ENCODE measurements at regions not wholly inside any gene's neighbourhood (a gene's known extent, or its start where the extent isn't known, plus 50 kb on each side); places are given as distances from the start of the nearest gene placed in this dataset.

- Histone ChIP-seq H3K27me3 (replicated peaks in 2 of 5; ENCODE audit: control insufficient read depth in 4 of 5, insufficient read depth in 5 of 5, low read length in 4 of 5) (no peaks in the 10 kb centered on the region), H3K4me1 (ENCODE audit: control extremely low read depth in 1 of 4, control insufficient read depth in 4 of 4, insufficient read depth in 4 of 4, low read length in 3 of 4) (no peaks in the 10 kb centered on the region), H3K27ac (ENCODE audit: insufficient read depth in 1 of 2, low read depth in 1 of 2, low read length in 2 of 2, poor library complexity in 1 of 2, severe bottlenecking in 2 of 2) (no peak overlapping the region), H3K9me3 (ENCODE audit: control extremely low read depth in 1 of 5, control insufficient read depth in 4 of 5, insufficient read depth in 2 of 5, low read depth in 1 of 5, low read length in 4 of 5) (peaks cover 0 to 1% (median 0%) of the 10 kb centered on the region in 5 experiments), H3K4me3 (ENCODE audit: control insufficient read depth in 1 of 7, extremely low read depth in 1 of 7, insufficient read depth in 4 of 7, low read depth in 2 of 7, low read length in 6 of 7) (no peak overlapping the region), H3K36me3 (ENCODE audit: control insufficient read depth in 4 of 4, insufficient read depth in 4 of 4, low read length in 3 of 4) (no peaks in the 10 kb centered on the region)
- no peak for DNase-seq
- POLR2A ChIA-PET = no interaction called here
- CTCF ChIA-PET = no interaction called here
- no CpG with 5 or more reads among the region's 2 CpGs for WGBS (ENCODE audit: insufficient coverage)
Measured at GRCh38 chr3:182451871-182452270, 341.4 kb upstream of the ATP11B start.

DNA sequence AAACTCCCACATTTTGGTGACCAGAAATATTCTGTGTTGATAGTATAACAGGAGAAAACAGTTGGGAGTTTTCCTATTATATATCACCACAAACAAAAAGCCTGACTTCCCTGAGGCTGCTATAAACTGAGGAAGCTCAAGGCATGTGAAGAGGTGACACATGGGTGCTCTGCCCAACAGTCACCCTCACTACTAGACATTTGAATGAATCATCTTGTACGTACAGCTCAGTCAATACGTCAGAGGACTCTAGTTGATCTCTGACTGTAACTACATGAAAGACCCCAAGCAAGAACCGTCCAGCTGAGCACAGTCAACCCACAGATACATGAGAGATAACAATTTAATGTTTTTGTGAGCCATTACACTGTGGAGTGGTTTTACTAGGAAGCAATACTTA lies 338.3 kb upstream of the ATP11B start:
- ChIA-PET CTCF (no interaction called here), POLR2A (no interaction called here)
- H3K27ac ChIP-seq (ENCODE audit: insufficient read depth in 1 of 2, low read depth in 1 of 2, low read length in 2 of 2, poor library complexity in 1 of 2, severe bottlenecking in 2 of 2) = no peak overlapping the region
- H3K27me3 ChIP-seq (replicated peaks in 2 of 5; ENCODE audit: control insufficient read depth in 4 of 5, insufficient read depth in 5 of 5, low read length in 4 of 5) = no peaks in the 10 kb centered on the region
- no peak for DNase-seq
- WGBS (ENCODE audit: insufficient coverage) = 100% methylated on average over 2 of the region's 3 CpGs
- H3K9me3 ChIP-seq (ENCODE audit: control extremely low read depth in 1 of 5, control insufficient read depth in 4 of 5, insufficient read depth in 2 of 5, low read depth in 1 of 5, low read length in 4 of 5) = peaks cover 0 to 1% (median 0%) of the 10 kb centered on the region in 5 experiments
- no peak overlapping the region for H3K4me3 ChIP-seq (ENCODE audit: control insufficient read depth in 1 of 7, extremely low read depth in 1 of 7, insufficient read depth in 4 of 7, low read depth in 2 of 7, low read length in 6 of 7)
- H3K4me1 ChIP-seq (ENCODE audit: control extremely low read depth in 1 of 4, control insufficient read depth in 4 of 4, insufficient read depth in 4 of 4, low read length in 3 of 4) = no peaks in the 10 kb centered on the region
- no peaks in the 10 kb centered on the region for H3K36me3 ChIP-seq (ENCODE audit: control insufficient read depth in 4 of 4, insufficient read depth in 4 of 4, low read length in 3 of 4)

DNA sequence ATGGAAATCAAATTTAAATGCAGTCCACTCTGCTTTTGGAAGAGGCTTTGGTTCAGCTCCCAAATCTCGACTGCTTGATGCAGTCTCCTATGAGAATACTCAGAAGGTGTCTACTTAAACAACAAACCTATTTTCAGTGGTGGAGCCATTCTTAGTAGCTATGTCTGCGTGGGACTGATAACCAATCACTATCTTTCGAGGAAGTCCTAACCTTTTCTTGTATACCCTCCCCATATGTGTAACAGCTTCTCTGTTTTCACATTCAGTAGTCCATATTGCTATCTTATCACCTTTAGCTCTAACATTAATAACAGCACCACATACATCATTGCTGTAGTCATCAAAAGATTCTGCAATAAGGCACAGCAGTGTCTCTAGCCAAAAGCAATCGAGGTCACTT lies 333.0 kb upstream of the ATP11B start:
- Histone ChIP-seq H3K9me3 (ENCODE audit: control extremely low read depth in 1 of 5, control insufficient read depth in 4 of 5, insufficient read depth in 2 of 5, low read depth in 1 of 5, low read length in 4 of 5) (peaks cover 0 to 3% (median 0%) of the 10 kb centered on the region in 5 experiments), H3K27ac (ENCODE audit: insufficient read depth in 1 of 2, low read depth in 1 of 2, low read length in 2 of 2, poor library complexity in 1 of 2, severe bottlenecking in 2 of 2) (no peak overlapping the region), H3K4me1 (ENCODE audit: control extremely low read depth in 1 of 4, control insufficient read depth in 4 of 4, insufficient read depth in 4 of 4, low read length in 3 of 4) (no peaks in the 10 kb centered on the region), H3K4me3 (ENCODE audit: control insufficient read depth in 1 of 7, extremely low read depth in 1 of 7, insufficient read depth in 4 of 7, low read depth in 2 of 7, low read length in 6 of 7) (no peak overlapping the region), H3K27me3 (replicated peaks in 2 of 5; ENCODE audit: control insufficient read depth in 4 of 5, insufficient read depth in 5 of 5, low read length in 4 of 5) (no peaks in the 10 kb centered on the region), H3K36me3 (ENCODE audit: control insufficient read depth in 4 of 4, insufficient read depth in 4 of 4, low read length in 3 of 4) (no peaks in the 10 kb centered on the region)
- no peak for DNase-seq
- POLR2A ChIA-PET = no interaction called here
- CTCF ChIA-PET = interaction anchor here (1.1 kb wide), 1 partner anchor 98 kb away, joined by 3 read pairs; no protein-coding TSS in a partner anchor
- 90% methylated on average over 4 of the region's 4 CpGs for WGBS (ENCODE audit: insufficient coverage)

DNA sequence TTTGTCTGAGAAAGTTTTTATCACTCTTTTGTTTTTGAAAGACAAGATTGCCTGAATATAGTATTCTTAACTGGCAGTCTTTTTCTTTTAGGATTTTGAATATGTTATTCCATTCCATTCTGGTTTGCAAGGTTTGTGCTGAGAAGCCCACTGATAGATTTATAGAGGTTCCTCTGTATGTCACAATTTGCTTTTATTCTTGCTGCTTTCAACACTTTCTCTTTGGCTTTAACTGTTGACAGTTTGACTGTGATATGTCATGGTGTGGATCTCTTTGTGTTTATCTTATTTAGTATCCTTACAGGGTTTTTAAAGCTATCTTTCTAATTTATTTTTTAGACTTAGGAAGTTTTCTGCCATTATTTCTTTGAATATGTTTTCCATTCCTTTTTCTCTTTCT lies 331.2 kb upstream of the ATP11B start:
- H3K36me3 ChIP-seq (ENCODE audit: control insufficient read depth in 4 of 4, insufficient read depth in 4 of 4, low read length in 3 of 4) = no peaks in the 10 kb centered on the region
- no peak overlapping the region for H3K4me3 ChIP-seq (ENCODE audit: control insufficient read depth in 1 of 7, extremely low read depth in 1 of 7, insufficient read depth in 4 of 7, low read depth in 2 of 7, low read length in 6 of 7)
- H3K27me3 ChIP-seq (replicated peaks in 2 of 5; ENCODE audit: control insufficient read depth in 4 of 5, insufficient read depth in 5 of 5, low read length in 4 of 5) = no peaks in the 10 kb centered on the region
- no peak overlapping the region for H3K27ac ChIP-seq (ENCODE audit: insufficient read depth in 1 of 2, low read depth in 1 of 2, low read length in 2 of 2, poor library complexity in 1 of 2, severe bottlenecking in 2 of 2)
- DNase-seq = no peak
- H3K4me1 ChIP-seq (ENCODE audit: control extremely low read depth in 1 of 4, control insufficient read depth in 4 of 4, insufficient read depth in 4 of 4, low read length in 3 of 4) = no peaks in the 10 kb centered on the region
- CTCF ChIA-PET = no interaction called here
- POLR2A ChIA-PET = no interaction called here
- peaks cover 0 to 3% (median 0%) of the 10 kb centered on the region in 5 experiments for H3K9me3 ChIP-seq (ENCODE audit: control extremely low read depth in 1 of 5, control insufficient read depth in 4 of 5, insufficient read depth in 2 of 5, low read depth in 1 of 5, low read length in 4 of 5)

DNA sequence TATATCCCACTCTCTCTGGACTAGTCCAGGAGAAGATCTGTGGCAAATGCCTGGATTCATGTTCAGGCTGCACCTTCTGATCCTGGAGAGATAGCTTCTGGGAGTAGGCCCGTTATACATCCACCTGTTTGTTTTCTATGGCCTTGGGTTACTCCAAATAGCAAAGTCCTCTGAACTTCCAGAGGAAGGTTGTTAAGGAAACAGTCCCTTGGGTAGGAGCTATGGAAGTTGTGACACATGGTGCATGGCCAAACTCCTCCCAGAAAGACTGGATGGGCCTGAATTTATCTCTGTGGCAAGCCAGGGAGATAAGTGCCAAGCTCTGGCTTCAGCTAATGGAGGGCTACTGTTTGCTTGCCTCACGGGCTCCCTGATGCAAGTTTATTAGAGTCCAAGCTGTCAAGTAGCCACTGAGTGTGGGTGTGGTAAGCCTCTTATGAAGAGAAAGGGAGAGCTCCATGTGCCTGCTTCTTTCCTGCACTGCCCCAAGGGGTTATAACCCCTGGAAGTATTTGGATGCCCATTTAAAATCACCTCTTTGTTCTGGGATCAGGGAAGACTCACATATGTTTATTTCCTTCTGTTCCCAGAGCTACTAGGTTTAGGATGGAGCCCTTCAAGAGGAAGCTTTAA lies 328.7 kb upstream of the ATP11B start:
- POLR2A ChIA-PET = no interaction called here
- H3K4me3 ChIP-seq (ENCODE audit: control insufficient read depth in 1 of 7, extremely low read depth in 1 of 7, insufficient read depth in 4 of 7, low read depth in 2 of 7, low read length in 6 of 7) = no peak overlapping the region
- 50% methylated on average over 1 of the region's 2 CpGs for WGBS (ENCODE audit: insufficient coverage)
- CTCF ChIA-PET = interaction anchor here (1.6 kb wide), 1 partner anchor 14 kb away, joined by 4 read pairs; no protein-coding TSS in a partner anchor
- no peaks in the 10 kb centered on the region for H3K27me3 ChIP-seq (replicated peaks in 2 of 5; ENCODE audit: control insufficient read depth in 4 of 5, insufficient read depth in 5 of 5, low read length in 4 of 5)
- H3K9me3 ChIP-seq (ENCODE audit: control extremely low read depth in 1 of 5, control insufficient read depth in 4 of 5, insufficient read depth in 2 of 5, low read depth in 1 of 5, low read length in 4 of 5) = peaks cover 0 to 4% (median 0%) of the 10 kb centered on the region in 5 experiments
- no peaks in the 10 kb centered on the region for H3K4me1 ChIP-seq (ENCODE audit: control extremely low read depth in 1 of 4, control insufficient read depth in 4 of 4, insufficient read depth in 4 of 4, low read length in 3 of 4)
- no peak for DNase-seq
- H3K27ac ChIP-seq (ENCODE audit: insufficient read depth in 1 of 2, low read depth in 1 of 2, low read length in 2 of 2, poor library complexity in 1 of 2, severe bottlenecking in 2 of 2) = no peak overlapping the region
- no peaks in the 10 kb centered on the region for H3K36me3 ChIP-seq (ENCODE audit: control insufficient read depth in 4 of 4, insufficient read depth in 4 of 4, low read length in 3 of 4)

GRCh38 chr3:182465301-182466185 lies 327.8 kb upstream of the ATP11B start:
- no peak overlapping the region for H3K27ac ChIP-seq (ENCODE audit: insufficient read depth in 1 of 2, low read depth in 1 of 2, low read length in 2 of 2, poor library complexity in 1 of 2, severe bottlenecking in 2 of 2)
- H3K36me3 ChIP-seq (ENCODE audit: control insufficient read depth in 4 of 4, insufficient read depth in 4 of 4, low read length in 3 of 4) = no peaks in the 10 kb centered on the region
- whole genome bisulfite sequencing (ENCODE audit: insufficient coverage) = 80% methylated on average over 1 of the region's 3 CpGs
- ChIA-PET POLR2A (no interaction called here), CTCF (interaction anchor here (1.6 kb wide), 1 partner anchor 13 kb away, joined by 4 read pairs; no protein-coding TSS in a partner anchor)
- no peaks in the 10 kb centered on the region for H3K4me1 ChIP-seq (ENCODE audit: control extremely low read depth in 1 of 4, control insufficient read depth in 4 of 4, insufficient read depth in 4 of 4, low read length in 3 of 4)
- no peak overlapping the region for H3K4me3 ChIP-seq (ENCODE audit: control insufficient read depth in 1 of 7, extremely low read depth in 1 of 7, insufficient read depth in 4 of 7, low read depth in 2 of 7, low read length in 6 of 7)
- peaks cover 0 to 5% (median 0%) of the 10 kb centered on the region in 5 experiments for H3K9me3 ChIP-seq (ENCODE audit: control extremely low read depth in 1 of 5, control insufficient read depth in 4 of 5, insufficient read depth in 2 of 5, low read depth in 1 of 5, low read length in 4 of 5)
- H3K27me3 ChIP-seq (replicated peaks in 2 of 5; ENCODE audit: control insufficient read depth in 4 of 5, insufficient read depth in 5 of 5, low read length in 4 of 5) = no peaks in the 10 kb centered on the region
- DNase-seq = no peak

- Histone ChIP-seq H3K27ac (ENCODE audit: insufficient read depth in 1 of 2, low read depth in 1 of 2, low read length in 2 of 2, poor library complexity in 1 of 2, severe bottlenecking in 2 of 2) (no peak overlapping the region), H3K4me1 (ENCODE audit: control extremely low read depth in 1 of 4, control insufficient read depth in 4 of 4, insufficient read depth in 4 of 4, low read length in 3 of 4) (no peaks in the 10 kb centered on the region), H3K9me3 (ENCODE audit: control extremely low read depth in 1 of 5, control insufficient read depth in 4 of 5, insufficient read depth in 2 of 5, low read depth in 1 of 5, low read length in 4 of 5) (peaks cover 0 to 2% (median 0%) of the 10 kb centered on the region in 5 experiments), H3K36me3 (ENCODE audit: control insufficient read depth in 4 of 4, insufficient read depth in 4 of 4, low read length in 3 of 4) (no peaks in the 10 kb centered on the region), H3K27me3 (replicated peaks in 2 of 5; ENCODE audit: control insufficient read depth in 4 of 5, insufficient read depth in 5 of 5, low read length in 4 of 5) (no peaks in the 10 kb centered on the region), H3K4me3 (ENCODE audit: control insufficient read depth in 1 of 7, extremely low read depth in 1 of 7, insufficient read depth in 4 of 7, low read depth in 2 of 7, low read length in 6 of 7) (no peak overlapping the region)
- CTCF ChIA-PET = no interaction called here
- WGBS (ENCODE audit: insufficient coverage) = no CpG with 5 or more reads among the region's 2 CpGs
- no peak for DNase-seq
- POLR2A ChIA-PET = no interaction called here
Measured at GRCh38 chr3:182469086-182469485, 324.2 kb upstream of the ATP11B start.

Data from common myeloid progenitor, CD34-positive (primary cell).